ENCODE measurements at regions not wholly inside any gene's neighbourhood (a gene's known extent, or its start where the extent isn't known, plus 50 kb on each side); places are given as distances from the start of the nearest gene placed in this dataset.

GRCh38 chr16:62568926-62569325 lies 532.7 kb upstream of the CDH8 start:
- no peaks in the 10 kb centered on the region for H3K79me2 ChIP-seq (ENCODE audit: control insufficient read depth, insufficient read depth, low read length)
- H3K9me1 ChIP-seq (ENCODE audit: control insufficient read depth, extremely low read depth, insufficient read depth, low read length), result no peaks in the 10 kb centered on the region
- H3K27ac ChIP-seq (ENCODE audit: control insufficient read depth, insufficient read depth, low read length), result no peak overlapping the region
- TF ChIP-seq EZH2 (IDR thresholded peaks at IDR 0.05; ENCODE audit: low read length), result no peak
- TF ChIP-seq, protein P1, sequence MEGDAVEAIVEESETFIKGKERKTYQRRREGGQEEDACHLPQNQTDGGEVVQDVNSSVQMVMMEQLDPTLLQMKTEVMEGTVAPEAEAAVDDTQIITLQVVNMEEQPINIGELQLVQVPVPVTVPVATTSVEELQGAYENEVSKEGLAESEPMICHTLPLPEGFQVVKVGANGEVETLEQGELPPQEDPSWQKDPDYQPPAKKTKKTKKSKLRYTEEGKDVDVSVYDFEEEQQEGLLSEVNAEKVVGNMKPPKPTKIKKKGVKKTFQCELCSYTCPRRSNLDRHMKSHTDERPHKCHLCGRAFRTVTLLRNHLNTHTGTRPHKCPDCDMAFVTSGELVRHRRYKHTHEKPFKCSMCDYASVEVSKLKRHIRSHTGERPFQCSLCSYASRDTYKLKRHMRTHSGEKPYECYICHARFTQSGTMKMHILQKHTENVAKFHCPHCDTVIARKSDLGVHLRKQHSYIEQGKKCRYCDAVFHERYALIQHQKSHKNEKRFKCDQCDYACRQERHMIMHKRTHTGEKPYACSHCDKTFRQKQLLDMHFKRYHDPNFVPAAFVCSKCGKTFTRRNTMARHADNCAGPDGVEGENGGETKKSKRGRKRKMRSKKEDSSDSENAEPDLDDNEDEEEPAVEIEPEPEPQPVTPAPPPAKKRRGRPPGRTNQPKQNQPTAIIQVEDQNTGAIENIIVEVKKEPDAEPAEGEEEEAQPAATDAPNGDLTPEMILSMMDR (optimal IDR thresholded peaks at IDR 0.05 in 1 of 3, IDR thresholded peaks at IDR 0.05 in 1 of 3, conservative IDR thresholded peaks at IDR 0.05 in 1 of 3; ENCODE audit: extremely low read depth in 1 of 3, insufficient read depth in 2 of 3, low read length in 3 of 3), result no peak
- H3K9me3 ChIP-seq (ENCODE audit: control insufficient read depth, low read depth, low read length), result no peaks in the 10 kb centered on the region
- DNase-seq (ENCODE audit: low read depth, low spot score) (no peak), FAIRE-seq (no peak)
- H3K4me2 ChIP-seq (ENCODE audit: control insufficient read depth, extremely low read depth, insufficient read depth, low read depth, low read length), result no peak overlapping the region
- no peak overlapping the region for H3K4me3 ChIP-seq (ENCODE audit: control insufficient read depth in 2 of 3, extremely low read depth in 1 of 3, insufficient read depth in 2 of 3, low read depth in 1 of 3, low read length in 3 of 3)
- no peaks in the 10 kb centered on the region for H3K4me1 ChIP-seq (ENCODE audit: control insufficient read depth, extremely low read depth, insufficient read depth, low read length)
- dilution Hi-C loops (cut with MboI; ENCODE audit: extremely low pct_ligation_motif_present, low sequenced_read_pairs), result no loop called here
- no peak overlapping the region for H2AFZ ChIP-seq (ENCODE audit: control insufficient read depth, low read length)
- no peaks in the 10 kb centered on the region for H3K27me3 ChIP-seq (ENCODE audit: control insufficient read depth, extremely low read depth, insufficient read depth, low read length)
- no peak overlapping the region for H3K9ac ChIP-seq (ENCODE audit: control insufficient read depth, extremely low read depth, insufficient read depth, low read length)
- H4K20me1 ChIP-seq (ENCODE audit: control insufficient read depth, extremely low read depth, insufficient read depth, low read length), result no peaks in the 10 kb centered on the region
- H3K36me3 ChIP-seq (ENCODE audit: control insufficient read depth in 2 of 2, extremely low read depth in 1 of 2, insufficient read depth in 2 of 2, low read length in 2 of 2), result no peaks in the 10 kb centered on the region

DNA sequence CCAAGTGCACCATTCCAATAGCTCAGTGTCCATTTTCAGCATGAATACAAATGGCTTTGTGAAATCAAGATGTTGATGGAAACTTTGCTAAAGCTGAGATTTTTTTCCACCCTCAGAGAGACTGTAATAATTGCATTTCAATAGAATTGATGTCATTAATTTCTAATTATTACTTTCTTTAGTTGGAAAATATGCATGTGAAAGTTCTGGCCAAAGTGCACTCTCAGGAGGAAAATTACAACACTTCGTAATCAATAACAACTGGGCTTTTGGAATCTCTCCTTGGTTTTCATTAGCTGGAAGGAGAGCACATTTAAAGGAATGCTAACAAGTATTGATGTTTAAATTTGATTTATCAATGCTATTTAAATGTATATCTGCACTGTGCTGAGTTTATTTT lies 529.5 kb upstream of the CDH8 start:
- no peak overlapping the region for H3K9ac ChIP-seq (ENCODE audit: control insufficient read depth, extremely low read depth, insufficient read depth, low read length)
- no peaks in the 10 kb centered on the region for H3K79me2 ChIP-seq (ENCODE audit: control insufficient read depth, insufficient read depth, low read length)
- FAIRE-seq (no peak), DNase-seq (ENCODE audit: low read depth, low spot score) (no peak)
- no peak overlapping the region for H3K4me2 ChIP-seq (ENCODE audit: control insufficient read depth, extremely low read depth, insufficient read depth, low read depth, low read length)
- no peaks in the 10 kb centered on the region for H3K9me3 ChIP-seq (ENCODE audit: control insufficient read depth, low read depth, low read length)
- no peak overlapping the region for H3K4me3 ChIP-seq (ENCODE audit: control insufficient read depth in 2 of 3, extremely low read depth in 1 of 3, insufficient read depth in 2 of 3, low read depth in 1 of 3, low read length in 3 of 3)
- H3K27ac ChIP-seq (ENCODE audit: control insufficient read depth, insufficient read depth, low read length), result no peak overlapping the region
- no peaks in the 10 kb centered on the region for H3K4me1 ChIP-seq (ENCODE audit: control insufficient read depth, extremely low read depth, insufficient read depth, low read length)
- H3K9me1 ChIP-seq (ENCODE audit: control insufficient read depth, extremely low read depth, insufficient read depth, low read length), result no peaks in the 10 kb centered on the region
- H4K20me1 ChIP-seq (ENCODE audit: control insufficient read depth, extremely low read depth, insufficient read depth, low read length), result no peaks in the 10 kb centered on the region
- H2AFZ ChIP-seq (ENCODE audit: control insufficient read depth, low read length), result no peak overlapping the region
- no peaks in the 10 kb centered on the region for H3K27me3 ChIP-seq (ENCODE audit: control insufficient read depth, extremely low read depth, insufficient read depth, low read length)
- no peaks in the 10 kb centered on the region for H3K36me3 ChIP-seq (ENCODE audit: control insufficient read depth in 2 of 2, extremely low read depth in 1 of 2, insufficient read depth in 2 of 2, low read length in 2 of 2)
- TF ChIP-seq EZH2 (IDR thresholded peaks at IDR 0.05; ENCODE audit: low read length), result no peak
- TF ChIP-seq, protein P1 (optimal IDR thresholded peaks at IDR 0.05 in 1 of 3, IDR thresholded peaks at IDR 0.05 in 1 of 3, conservative IDR thresholded peaks at IDR 0.05 in 1 of 3; ENCODE audit: extremely low read depth in 1 of 3, insufficient read depth in 2 of 3, low read length in 3 of 3), result no peak
- dilution Hi-C loops (cut with MboI; ENCODE audit: extremely low pct_ligation_motif_present, low sequenced_read_pairs), result no loop called here

All from keratinocyte (primary cell).